Esophagus muscularis mucosa (tissue), 4 donors: ENCODE measurements at regions not wholly inside any gene's neighbourhood (a gene's known extent, or its start where the extent isn't known, plus 50 kb on each side); places are given as distances from the start of the nearest gene placed in this dataset.

Experiments used
- DNase-seq: peaks from one replicate; pipeline ENCODE4 v3.0.0-alpha.2; 2017; ENCODE audit errors: extremely low spot score
- H3K27ac ChIP-seq, 4 donors: fragments of 200-600 bp; sonication (generic); replicated peaks in 1 of 4; 1 replicate in 3 of 4; 2 replicates in 1 of 4; pipeline ENCODE4 v1.5.1; 2016 to 2019; ENCODE audit warnings: mild to moderate bottlenecking in 1 of 4
- H3K27me3 ChIP-seq, 4 donors: fragments of 200-600 bp; sonication (generic); one replicate each; pipeline versions ENCODE4 v1.5.1 to v1.6.0; 2016 to 2019
- H3K36me3 ChIP-seq, 4 donors: fragments of 200-600 bp; sonication (generic); one replicate each; pipeline ENCODE4 v1.5.1; 2016 to 2019
- H3K4me1 ChIP-seq, 4 donors: fragments of 200-600 bp; sonication (generic); one replicate each; pipeline ENCODE4 v1.5.1; 2016 to 2019
- H3K4me3 ChIP-seq, 4 donors: fragments of 200-600 bp; sonication (generic); 1 replicate in 2 of 4; 2 replicates in 2 of 4; pipeline ENCODE4 v1.5.1; 2016 to 2019; ENCODE audit warnings: mild to moderate bottlenecking in 4 of 4, moderate library complexity in 1 of 4
- H3K9me3 ChIP-seq, 4 donors: fragments of 200-600 bp; sonication (generic); 1 replicate in 3 of 4; 2 replicates in 1 of 4; pipeline ENCODE4 v1.5.1; 2016 to 2019
- CTCF ChIP-seq, 3 experiments: fragments of 200-600 bp in 2 of 3; fragments of 450-650 bp in 1 of 3; sonication (generic) in 2 of 3; IDR thresholded peaks; one replicate each; pipeline ENCODE4 v1.5.1; 2017 to 2019; ENCODE audit warnings: antibody characterized with exemption in 3 of 3, mild to moderate bottlenecking in 2 of 3, moderate library complexity in 1 of 3
- EP300 ChIP-seq: sonication (generic); formaldehyde crosslinking; IDR thresholded peaks from one replicate; pipeline ENCODE4 v1.6.1; 2017; ENCODE audit warnings: antibody characterized with exemption
- POLR2A ChIP-seq: fragments of 450-650 bp; IDR thresholded peaks from one replicate; pipeline ENCODE4 v1.6.1; 2017; ENCODE audit warnings: antibody characterized with exemption, moderate library complexity, mild to moderate bottlenecking, low read depth
- POLR2AphosphoS5 ChIP-seq, 2 donors: sonication (generic); formaldehyde crosslinking; IDR thresholded peaks; one replicate each; pipeline ENCODE4 v1.6.1; 2017; ENCODE audit warnings: antibody characterized with exemption in 2 of 2
- WGBS: methylation state at CpG from one replicate; pipeline ENCODE4 v1.1.5; 2018; 5-methylcytosine and 5-hydroxymethylcytosine counted together
- intact Hi-C: fragments of 100-400 bp; cut with DNase I; formaldehyde crosslinking; loops from one replicate; pipeline ENCODE4 v1.15.1; 2023

GRCh38 chr18:60804415-60804814 is 431.8 kb upstream of the MC4R start:
- no peaks in the 10 kb centered on the region for H3K9me3 ChIP-seq
- WGBS = 46% methylated on average over 3 of the region's 3 CpGs
- intact Hi-C loops = no loop called here
- no peak for TF ChIP-seq CTCF (IDR thresholded peaks at IDR 0.05)
- no peak for TF ChIP-seq EP300
- no peak for TF ChIP-seq POLR2AphosphoS5 (IDR thresholded peaks at IDR 0.05)
- TF ChIP-seq POLR2A = no peak
- no peak for DNase-seq
- H3K4me1 ChIP-seq = no peaks in the 10 kb centered on the region
- no peak overlapping the region for H3K4me3 ChIP-seq
- H3K27ac ChIP-seq = no peak overlapping the region
- H3K36me3 ChIP-seq = no peaks in the 10 kb centered on the region
- H3K27me3 ChIP-seq = no peaks in the 10 kb centered on the region

- no peaks in the 10 kb centered on the region for H3K4me1 ChIP-seq
- intact Hi-C loops = no loop called here
- TF ChIP-seq POLR2A = no peak
- no peak for TF ChIP-seq CTCF (IDR thresholded peaks at IDR 0.05)
- no peak for TF ChIP-seq POLR2AphosphoS5 (IDR thresholded peaks at IDR 0.05)
- TF ChIP-seq EP300 = no peak
- no peak overlapping the region for H3K4me3 ChIP-seq
- no peak overlapping the region for H3K27ac ChIP-seq
- H3K27me3 ChIP-seq = no peaks in the 10 kb centered on the region
- WGBS = 97% methylated on average over 2 of the region's 2 CpGs
- no peak for DNase-seq
- H3K9me3 ChIP-seq = no peaks in the 10 kb centered on the region
- no peaks in the 10 kb centered on the region for H3K36me3 ChIP-seq
Measured at GRCh38 chr18:60809937-60810336, 437.4 kb upstream of the MC4R start.

- H3K4me3 ChIP-seq = no peak overlapping the region
- no peaks in the 10 kb centered on the region for H3K36me3 ChIP-seq
- no peaks in the 10 kb centered on the region for H3K4me1 ChIP-seq
- H3K9me3 ChIP-seq = no peaks in the 10 kb centered on the region
- H3K27ac ChIP-seq = no peak overlapping the region
- 88% methylated on average over 2 of the region's 2 CpGs for WGBS
- no peaks in the 10 kb centered on the region for H3K27me3 ChIP-seq
- TF ChIP-seq EP300 = no peak
- TF ChIP-seq CTCF (IDR thresholded peaks at IDR 0.05) = no peak
- no peak for TF ChIP-seq POLR2AphosphoS5 (IDR thresholded peaks at IDR 0.05)
- no peak for TF ChIP-seq POLR2A
- DNase-seq = no peak
- intact Hi-C loops = no loop called here
Measured at GRCh38 chr18:60812921-60813320, 440.3 kb upstream of the MC4R start.

GRCh38 chr18:60826346-60826745 is 453.8 kb upstream of the MC4R start:
- intact Hi-C loops = no loop called here
- H3K4me3 ChIP-seq = no peak overlapping the region
- WGBS = 51% methylated on average over 2 of the region's 2 CpGs
- no peak for DNase-seq
- TF ChIP-seq EP300 (no peak), POLR2A (no peak), CTCF (IDR thresholded peaks at IDR 0.05) (no peak), POLR2AphosphoS5 (IDR thresholded peaks at IDR 0.05) (no peak)
- H3K9me3 ChIP-seq = no peaks in the 10 kb centered on the region
- H3K4me1 ChIP-seq = no peaks in the 10 kb centered on the region
- H3K27me3 ChIP-seq = no peaks in the 10 kb centered on the region
- H3K27ac ChIP-seq = no peak overlapping the region
- no peaks in the 10 kb centered on the region for H3K36me3 ChIP-seq

GRCh38 chr18:60831971-60832370 is 459.4 kb upstream of the MC4R start:
- 69% methylated on average over 1 of the region's 1 CpG for WGBS
- Histone ChIP-seq H3K4me3 (no peak overlapping the region), H3K27me3 (no peaks in the 10 kb centered on the region), H3K36me3 (no peaks in the 10 kb centered on the region), H3K4me1 (no peaks in the 10 kb centered on the region), H3K27ac (no peak overlapping the region), H3K9me3 (no peaks in the 10 kb centered on the region)
- no peak for DNase-seq
- TF ChIP-seq CTCF (IDR thresholded peaks at IDR 0.05) = no peak
- no peak for TF ChIP-seq POLR2A
- no peak for TF ChIP-seq EP300
- no peak for TF ChIP-seq POLR2AphosphoS5 (IDR thresholded peaks at IDR 0.05)
- intact Hi-C loops = no loop called here
